SK-N-DZ (cell line): ENCODE measurements at regions not wholly inside any gene's neighbourhood (a gene's known extent, or its start where the extent isn't known, plus 50 kb on each side); places are given as distances from the start of the nearest gene placed in this dataset.
"Not testable (repeated sequence)": the region's sequence is repeated elsewhere in the genome, so short reads cannot be mapped to it uniquely, and the experiment has no call there.

Source experiments
- DNase-seq: peaks from one replicate; pipeline ENCODE4 v3.0.0-alpha.2; 2015; ENCODE audit warnings: low spot score

DNA sequence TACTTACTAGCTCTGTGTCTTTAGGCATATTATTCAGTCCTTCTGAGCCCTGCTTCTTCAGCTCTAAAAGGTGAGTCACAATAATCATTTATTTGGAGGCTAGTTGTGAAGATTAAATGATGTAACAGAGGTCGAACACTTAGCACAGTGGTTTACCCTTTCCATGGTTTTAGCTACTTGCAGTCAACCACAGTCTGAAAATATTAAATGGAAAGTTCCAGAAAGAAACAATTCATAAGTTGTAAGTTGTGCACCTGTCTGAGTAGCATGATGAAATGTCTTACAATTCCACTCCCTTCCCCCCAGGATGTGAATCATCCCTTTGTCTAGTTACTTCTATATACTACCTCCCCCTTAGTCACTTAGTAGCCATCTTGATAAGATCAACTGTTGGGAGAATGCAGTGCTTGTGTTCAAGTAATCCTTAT lies 217.6 kb upstream of the THUMPD2 start:
- DNase-seq = no peak

DNA sequence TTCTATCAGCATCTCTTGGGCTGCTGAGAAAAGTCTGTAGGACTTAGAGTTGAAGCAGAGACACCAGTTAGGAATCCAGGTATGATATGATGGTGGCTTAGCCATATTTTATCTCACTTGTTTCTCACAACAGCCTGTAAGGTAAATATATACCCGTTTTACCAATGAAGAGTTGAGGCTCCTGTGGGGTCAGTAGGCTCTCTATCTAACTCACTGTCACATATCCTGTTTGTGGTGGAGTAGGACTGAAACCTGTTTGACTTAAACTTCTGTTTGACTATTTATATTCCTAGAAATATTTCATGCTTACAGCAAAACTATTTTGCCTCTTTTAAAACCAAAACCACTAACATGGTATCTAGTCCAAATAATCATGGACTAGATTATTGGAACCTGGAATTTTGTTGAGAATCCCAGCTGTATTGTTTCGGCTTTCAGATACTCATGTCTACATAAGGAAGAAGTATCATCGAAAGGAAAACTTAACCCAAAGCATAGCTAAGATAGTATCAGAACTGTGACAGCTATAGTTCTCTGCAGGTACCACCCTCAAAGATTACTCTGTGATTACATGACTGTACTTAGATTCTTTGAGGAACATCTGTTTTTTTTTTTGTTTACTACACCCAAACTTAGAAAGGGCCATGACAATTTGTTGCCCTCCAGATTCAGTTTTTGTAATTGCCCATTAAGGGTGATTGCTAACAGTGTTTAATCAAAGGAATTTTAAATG lies 216.1 kb upstream of the THUMPD2 start:
- DNase-seq = no peak

DNA sequence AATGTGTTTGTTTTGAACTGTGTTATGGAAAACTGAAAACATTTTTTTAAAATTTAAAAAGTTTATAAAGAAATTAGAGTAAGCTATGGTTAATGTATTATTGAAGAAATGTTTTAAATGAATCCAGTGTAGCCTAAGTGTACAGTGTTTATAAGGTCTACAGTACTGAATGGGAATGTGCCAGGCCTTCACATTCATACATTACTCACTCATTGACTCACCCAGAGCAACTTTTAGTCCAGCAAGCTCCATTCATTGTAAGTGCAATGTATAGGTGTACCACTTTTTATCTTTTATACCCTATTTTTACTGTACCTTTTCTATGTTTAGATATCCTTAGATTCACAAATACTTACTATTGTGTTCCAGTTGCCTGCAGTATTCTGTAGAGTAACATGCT lies 215.1 kb upstream of the THUMPD2 start:
- DNase-seq = no peak

DNA sequence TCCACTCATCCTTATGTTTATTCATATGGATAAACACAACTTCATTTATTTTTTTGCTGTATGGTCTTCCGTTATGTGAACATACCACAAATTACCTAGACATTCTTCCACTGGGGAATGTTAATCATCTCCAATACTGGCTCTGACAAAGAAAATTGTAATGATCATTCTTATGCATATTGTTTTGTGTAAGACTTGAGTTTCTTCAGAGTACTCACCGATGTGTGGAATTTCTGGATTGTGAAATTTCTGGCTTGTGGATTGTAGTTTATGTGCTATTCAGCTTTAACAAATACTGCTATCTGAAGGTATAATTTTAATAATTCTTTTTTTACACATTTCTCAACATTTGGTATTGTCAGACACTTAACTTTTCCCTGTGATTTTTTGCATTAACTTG lies 212.2 kb upstream of the THUMPD2 start:
- DNase-seq = no peak

DNA sequence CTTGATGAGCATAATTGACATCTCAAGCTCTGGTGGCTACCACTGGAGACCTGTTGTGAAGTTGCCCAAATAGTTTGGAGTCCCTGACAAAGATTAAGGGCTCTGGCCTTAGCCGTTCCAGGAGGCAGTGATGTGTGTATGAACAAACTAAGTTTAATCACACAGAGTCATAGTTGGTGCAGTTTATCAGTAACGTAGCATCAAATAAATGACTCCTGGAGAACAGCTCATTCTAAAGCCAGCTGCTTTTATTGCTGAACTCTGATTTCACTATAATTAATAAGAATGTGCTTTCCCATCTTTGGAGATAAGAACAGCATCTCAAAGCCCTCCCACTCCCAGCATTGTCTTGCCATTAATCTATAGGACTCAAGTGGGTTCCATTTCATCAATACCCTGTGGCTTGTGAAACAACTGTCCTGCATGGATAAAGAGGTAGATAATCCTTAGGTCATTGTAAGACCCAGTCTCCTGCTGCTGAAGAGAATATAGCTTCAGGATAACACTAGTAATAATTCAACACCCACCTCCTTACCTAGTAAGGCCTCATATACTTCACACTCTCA lies 211.4 kb upstream of the THUMPD2 start:
- no peak for DNase-seq

DNA sequence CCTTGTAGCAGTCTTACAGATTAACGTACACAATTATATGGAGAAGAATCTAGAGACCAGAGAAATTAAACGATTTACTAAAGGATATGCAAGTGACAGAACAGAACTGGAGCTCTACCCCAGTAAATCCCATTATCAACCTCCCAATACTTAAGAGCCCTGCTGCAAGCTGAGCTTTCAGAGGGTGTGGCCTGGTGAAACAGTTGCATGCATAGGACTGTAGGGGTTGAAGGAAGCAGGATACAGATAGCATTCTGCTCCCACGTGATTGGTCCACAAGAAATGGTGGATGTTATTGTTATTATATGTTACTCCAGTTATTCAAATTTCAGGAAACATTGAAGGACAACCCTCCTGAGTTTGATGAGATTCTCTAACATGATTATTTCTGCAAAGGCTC lies 210.8 kb upstream of the THUMPD2 start:
- DNase-seq = no peak

DNA sequence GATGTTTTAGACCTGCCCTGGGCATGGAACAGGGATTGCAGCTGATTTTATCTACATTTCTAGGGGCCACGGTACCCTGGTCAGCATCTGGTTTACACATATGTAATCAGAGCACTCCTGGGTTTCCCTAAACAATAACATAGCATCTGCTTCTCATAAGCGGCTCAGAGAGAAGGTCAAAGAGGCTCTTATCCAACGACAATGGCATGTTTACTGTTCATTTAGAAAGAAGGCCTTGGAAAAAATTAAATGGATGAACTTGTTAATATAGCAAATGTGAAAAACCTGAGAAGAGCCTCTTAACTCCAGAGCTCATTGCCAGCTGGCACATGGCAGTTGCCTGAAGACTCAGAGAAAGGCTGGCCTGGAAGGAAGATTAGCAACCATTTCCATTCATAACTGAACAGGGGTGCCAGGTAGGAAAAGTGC lies 202.8 kb upstream of the THUMPD2 start:
- peak; percentile 7 for DNase-seq

DNA sequence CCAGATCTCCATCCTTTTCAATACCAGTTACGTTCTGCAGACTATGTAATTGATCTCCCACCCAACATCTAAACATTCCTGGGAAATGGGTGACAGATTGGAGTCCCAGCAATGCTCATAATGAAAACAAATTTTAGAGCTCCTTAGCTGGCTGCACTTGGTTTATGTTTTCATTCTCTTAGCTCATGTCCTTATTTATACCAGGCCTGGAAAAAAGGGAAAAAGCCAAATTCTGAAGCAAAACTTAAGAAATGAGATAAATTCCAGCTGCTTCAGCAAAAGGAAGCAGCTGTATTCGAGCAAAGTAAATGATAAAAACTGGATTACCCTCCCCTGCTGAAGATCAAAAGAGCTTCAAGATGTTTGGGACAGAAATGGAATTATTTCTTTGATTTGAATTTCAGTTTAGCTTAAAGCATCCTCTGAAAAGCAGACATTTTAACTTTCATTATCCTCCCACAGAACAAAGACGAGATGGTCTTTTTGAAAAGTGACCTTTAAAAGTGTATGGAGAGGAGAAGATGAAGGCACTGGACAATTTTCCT lies 196.5 kb upstream of the THUMPD2 start:
- no peak for DNase-seq

DNA sequence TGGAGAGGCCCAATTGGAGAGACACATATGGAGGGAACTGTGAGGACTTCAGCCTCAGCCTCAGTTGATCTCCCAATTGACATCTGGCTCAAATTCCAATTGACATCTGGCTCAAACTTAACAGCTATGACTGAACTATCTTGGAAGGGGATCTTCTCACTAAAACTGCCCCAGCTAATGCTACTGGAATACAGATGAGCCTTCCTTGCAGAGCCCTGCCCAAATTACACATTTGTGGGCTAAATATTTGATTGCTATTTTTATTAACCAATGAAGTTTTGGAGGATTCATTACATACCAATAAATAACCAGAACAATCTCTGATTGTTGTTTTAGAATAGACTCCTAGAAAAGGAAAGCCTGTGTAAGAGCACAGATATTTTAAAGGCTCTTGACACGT lies 189.0 kb upstream of the THUMPD2 start:
- DNase-seq = no peak

DNA sequence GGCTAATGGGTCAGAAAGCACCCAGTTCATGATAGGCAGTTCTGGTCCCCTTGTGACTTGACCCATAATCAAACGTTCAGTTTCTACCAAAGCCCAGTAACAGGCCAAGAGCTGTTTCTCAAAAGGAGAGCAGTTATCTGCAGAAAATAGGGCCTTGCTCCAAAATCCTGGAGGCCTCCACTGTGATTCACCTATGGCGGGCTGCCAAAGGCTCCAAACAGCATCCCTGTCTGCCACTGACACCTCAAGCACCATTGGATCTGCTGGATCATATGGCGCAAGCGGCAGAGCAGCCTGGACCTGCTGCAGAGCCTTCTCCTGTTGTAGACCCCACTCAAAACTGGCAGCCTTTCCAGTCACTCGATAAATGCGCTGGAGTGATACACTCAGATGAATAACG lies 181.6 kb upstream of the THUMPD2 start:
- DNase-seq = not testable (repeated sequence)

DNA sequence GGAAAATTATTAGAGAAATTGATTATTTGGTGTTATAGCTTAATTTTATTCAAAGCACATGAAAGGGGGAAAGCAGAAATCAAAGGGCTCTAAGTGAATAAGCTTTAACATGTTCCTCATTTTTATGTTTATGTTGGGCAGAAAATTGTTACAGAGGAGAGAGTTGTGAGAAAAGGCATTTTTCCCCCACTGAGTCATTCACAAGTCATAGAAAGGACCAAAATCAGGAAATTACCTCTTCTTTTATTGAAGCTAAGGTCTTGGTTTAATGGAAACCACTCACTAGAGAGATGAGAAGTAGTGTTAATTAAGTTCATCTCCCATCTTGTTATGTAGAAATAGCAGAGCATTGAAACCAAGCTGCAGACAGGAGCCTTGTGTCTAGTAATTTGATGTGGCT lies 175.3 kb upstream of the THUMPD2 start:
- DNase-seq = no peak

DNA sequence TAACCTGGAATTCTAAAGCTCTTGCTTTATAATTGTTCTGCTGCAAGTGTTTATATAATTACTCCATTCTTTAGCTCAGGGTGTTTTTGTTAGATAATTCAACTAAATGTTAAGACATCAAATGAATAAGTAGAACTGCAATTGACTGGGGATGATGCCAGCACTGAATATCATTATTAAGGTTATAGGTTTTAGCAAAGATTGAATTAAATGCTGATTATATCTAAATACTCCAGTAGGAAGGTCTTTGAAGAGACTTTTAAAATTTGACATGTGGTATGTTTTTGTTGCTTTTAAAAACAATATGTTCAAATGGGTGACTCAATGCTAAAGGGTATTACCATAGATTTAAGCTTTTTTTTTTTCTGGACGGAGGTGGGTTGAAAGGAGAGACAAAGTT lies 170.1 kb upstream of the THUMPD2 start:
- DNase-seq = no peak

DNA sequence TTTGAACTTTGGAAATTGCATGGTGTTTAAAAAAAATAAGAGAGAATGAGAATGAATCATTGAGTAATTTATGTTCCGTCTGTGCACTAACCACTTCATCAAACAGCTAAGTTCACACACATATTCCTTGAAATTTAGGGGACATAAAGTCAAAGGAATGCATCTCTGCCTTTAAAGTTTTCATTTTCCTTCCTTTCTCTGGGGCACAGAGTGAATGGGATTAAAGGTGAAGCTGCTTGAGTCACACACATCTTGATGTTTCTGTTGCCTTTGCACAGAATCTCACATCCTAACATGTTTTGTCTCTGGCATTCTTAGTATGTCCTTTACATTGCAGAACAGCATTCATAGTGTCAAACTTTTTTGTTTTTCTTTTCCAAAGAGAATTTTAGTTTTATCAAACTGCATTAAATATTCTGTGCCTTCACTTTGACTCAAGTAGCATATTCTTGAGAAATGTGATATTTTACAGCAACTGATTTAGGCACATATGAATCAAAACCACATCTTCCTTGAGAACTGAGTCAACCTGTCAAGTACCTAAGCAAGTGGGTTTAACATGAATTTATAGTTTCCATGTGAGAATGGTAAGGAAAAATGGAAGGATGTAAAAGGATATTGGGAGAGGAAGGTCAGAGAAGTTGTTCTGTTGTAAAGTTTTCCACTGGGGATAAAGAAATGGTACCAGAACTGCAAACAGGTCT lies 169.1 kb upstream of the THUMPD2 start:
- DNase-seq = no peak

DNA sequence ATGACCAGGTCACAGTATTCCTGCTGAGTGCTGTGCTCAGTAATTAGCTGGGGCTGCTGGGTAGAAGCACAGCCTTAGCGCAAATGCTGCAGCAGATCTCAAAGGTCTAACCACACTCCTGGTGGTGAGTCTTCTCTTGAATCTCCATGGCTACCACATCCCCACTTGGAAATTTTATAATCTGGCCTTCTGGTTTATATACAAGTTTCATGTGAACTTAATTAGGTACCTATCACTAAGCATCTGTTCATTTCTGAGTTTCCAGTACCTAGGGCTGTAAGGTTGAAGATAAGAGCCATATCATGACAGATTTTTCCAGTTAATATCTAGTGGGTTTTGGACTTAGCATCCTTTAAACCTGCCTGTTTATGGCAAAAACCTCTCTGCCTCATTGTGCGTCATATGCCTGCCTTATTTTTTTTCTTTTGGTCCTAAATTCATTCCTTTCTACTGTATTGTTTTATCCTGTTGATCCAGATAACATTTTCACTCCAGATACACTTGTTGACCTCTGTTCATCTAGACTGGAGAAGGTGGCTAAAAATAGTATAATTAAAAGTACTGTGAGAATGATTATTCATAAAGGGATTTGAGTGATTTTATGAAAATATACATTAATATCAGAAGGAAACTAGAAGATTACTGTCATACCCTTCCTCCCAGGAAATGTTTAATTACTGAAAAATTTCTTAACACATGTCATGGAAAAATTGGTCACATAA lies 168.4 kb upstream of the THUMPD2 start:
- peak; percentile 80 for DNase-seq

DNA sequence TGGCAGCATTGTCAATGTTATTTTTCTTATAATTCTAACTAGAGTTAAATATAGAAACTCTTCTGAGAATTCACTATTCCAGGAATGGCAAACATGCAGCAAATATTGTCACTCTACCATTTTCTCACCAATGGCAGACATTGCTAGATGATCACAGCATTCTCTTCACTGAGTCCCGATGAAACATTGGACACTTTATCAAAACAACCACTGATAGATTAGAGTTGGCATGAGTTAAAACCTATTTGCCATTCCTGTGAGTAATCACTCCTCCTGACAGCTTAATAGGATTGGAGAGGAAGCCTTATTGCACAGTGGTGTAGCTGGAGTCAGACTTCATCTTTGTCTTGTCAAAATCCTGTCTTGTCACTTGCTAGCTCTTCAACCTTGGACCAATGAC lies 163.9 kb upstream of the THUMPD2 start:
- DNase-seq = peak; percentile 32

DNA sequence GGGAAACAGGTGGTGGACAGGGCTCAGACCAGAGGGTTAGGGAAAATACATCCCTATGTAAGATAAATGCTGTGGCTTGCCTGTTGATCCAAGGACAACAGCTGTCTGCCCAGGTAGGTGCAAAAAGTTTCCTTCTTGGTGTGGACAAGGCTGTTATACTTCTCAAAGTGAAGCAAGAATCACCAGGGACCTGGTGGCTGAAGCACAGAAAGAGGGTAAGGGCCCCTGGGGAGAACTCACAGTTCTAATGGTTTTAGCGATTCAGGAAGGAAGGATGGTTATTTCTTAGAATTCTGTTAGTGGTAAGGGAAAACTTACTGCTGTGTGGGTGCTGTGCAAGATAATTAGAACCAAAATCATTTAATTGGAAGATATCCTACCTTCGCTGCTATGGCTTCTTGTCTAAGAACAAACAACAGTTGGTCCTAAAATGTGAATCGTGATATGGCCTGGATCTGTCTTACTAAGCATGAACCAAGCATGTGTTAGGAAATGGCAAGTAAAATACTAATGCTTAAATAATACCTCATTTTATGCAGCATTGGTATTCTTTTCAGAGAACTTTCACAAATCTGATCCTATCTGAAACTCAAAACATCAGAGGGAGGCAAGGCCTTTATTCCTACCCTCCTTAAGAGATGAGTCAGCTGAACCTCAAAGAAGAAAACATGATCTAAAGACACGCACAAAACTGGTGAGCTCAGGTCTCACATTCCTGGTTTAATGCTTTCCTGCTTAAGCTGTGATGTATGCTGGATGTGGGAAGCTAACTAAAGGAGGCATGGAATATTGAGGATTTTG lies 159.2 kb upstream of the THUMPD2 start:
- no peak for DNase-seq

DNA sequence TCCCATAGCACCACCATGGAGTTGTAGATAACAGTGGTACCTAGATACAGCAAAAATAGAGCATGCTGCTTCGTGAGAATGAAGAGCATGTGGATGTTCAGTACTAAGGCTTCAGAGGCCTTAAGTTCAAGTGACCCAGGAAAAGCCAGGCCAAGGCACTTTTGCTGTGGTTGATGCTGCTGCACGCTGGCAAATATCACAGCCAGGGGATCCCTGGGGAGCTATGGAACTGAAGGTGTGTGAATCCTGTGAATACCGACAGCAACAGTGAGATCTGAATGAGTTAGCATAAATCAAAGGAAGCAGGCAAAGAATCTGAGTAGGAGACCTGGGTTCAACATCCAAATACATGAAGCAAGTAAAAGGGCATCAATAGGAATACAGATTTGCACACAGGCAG lies 158.6 kb upstream of the THUMPD2 start:
- DNase-seq = no peak

DNA sequence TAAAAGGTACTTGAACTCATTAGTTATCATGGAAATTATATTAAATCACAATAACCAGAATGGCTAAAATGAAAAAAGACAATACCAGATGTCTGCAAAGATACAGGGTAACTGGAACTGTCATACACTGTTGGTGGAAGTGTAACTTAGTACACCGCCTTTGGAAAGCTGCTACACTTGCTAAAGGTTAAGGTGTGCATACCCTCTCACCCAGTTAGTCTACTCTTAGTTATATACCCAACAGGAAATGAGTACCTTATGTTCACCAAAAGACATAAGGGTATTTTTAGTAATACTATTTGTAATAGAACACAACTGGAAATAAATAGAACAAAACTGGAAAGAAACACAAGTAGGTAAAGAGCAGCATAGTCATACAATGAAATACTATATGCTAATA lies 155.8 kb upstream of the THUMPD2 start:
- no peak for DNase-seq

DNA sequence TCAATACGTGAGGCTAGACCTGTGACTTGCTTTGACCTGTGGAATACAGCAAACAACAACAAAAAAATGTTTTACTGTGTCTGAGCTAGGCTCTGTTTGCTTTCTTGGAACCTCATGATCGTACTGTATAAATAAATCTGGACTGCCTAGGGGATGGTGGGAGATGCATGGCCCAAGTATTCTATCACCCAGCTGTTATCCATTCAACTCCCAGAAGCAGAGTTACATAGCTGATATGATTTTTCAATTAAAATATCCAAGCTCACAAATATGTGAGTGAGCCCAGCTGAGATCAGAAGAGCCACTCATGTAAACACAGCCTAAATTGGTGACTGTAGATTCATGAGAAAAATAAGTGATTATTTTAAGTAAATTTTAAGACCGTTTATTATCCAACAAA lies 154.1 kb upstream of the THUMPD2 start:
- no peak for DNase-seq

DNA sequence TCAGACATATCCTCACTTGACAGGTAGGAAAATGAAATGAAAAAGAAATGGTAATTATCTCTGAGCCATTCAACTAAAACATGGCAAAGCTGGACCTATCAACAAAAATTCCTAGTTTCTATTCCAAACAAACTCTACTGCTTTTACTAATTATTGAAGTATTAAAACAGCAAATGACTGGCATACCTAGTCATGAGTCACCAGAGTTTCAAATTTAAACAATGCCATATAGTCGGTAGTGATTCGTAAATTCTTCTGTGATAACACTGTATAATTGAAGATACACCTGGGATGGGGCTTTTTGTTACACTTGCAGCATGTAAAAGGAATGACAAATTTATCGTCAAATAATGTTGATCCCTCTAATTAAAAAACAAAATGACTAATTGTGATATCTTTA lies 153.1 kb upstream of the THUMPD2 start:
- no peak for DNase-seq
